IMR-90 (cell line): ENCODE measurements at regions not wholly inside any gene's neighbourhood (a gene's known extent, or its start where the extent isn't known, plus 50 kb on each side); places are given as distances from the start of the nearest gene placed in this dataset.

ENCODE experiments used
- ATAC-seq: fragments of 200-7000 bp; cut with Tn5 transposase; 2 replicates; pipeline ENCODE4 v1.9.1; 2020; ENCODE audit warnings: low read depth, mild to moderate bottlenecking, moderate library complexity
- BruUV-seq: library from RNA; stranded (reverse); fragments of 400-500 nt; replicated peaks from 2 replicates; lab custom pipeline; 2021; lab: Mats Ljungman, UMichigan
- CTCF ChIA-PET: fragments of 300-600 bp; formaldehyde crosslinking; extraction: SDS; loops from one replicate; lab custom pipeline; 2021; ENCODE audit warnings: antibody characterized with exemption; lab: Yijun Ruan, JAX
- POLR2A ChIA-PET: fragments of 300-600 bp; sonication (Branson Sonifier 250); formaldehyde crosslinking; loops from one replicate; lab custom pipeline; 2022; ENCODE audit warnings: antibody characterized with exemption; ENCODE audit not compliant: unreplicated experiment; lab: Charles Lee
- DNase-seq: peaks from one replicate; pipeline ENCODE4 v3.0.0; 2013
- H2AFZ ChIP-seq: replicated peaks from 2 replicates; pipeline ENCODE3; 2013; ENCODE audit warnings: low read length, mild to moderate bottlenecking; ENCODE audit not compliant: poor library complexity
- H2AK5ac ChIP-seq: 2 replicates; pipeline ENCODE4 v1.6.1; 2013; ENCODE audit warnings: low read depth, low read length, inconsistent platforms
- H2AK9ac ChIP-seq: replicated peaks from 2 replicates; pipeline ENCODE3; 2013; ENCODE audit warnings: mild to moderate bottlenecking, low read depth, low read length, moderate library complexity; ENCODE audit not compliant: poor library complexity
- H2BK120ac ChIP-seq: 2 replicates; pipeline ENCODE4 v1.6.1; 2013; ENCODE audit warnings: low read depth, low read length, inconsistent platforms
- H2BK15ac ChIP-seq: 3 replicates; pipeline ENCODE4 v1.6.1; 2013; ENCODE audit warnings: low read depth, low read length, inconsistent platforms
- H2BK20ac ChIP-seq: 2 replicates; pipeline ENCODE4 v1.6.1; 2013; ENCODE audit warnings: low read depth, mild to moderate bottlenecking, inconsistent platforms, low read length, moderate library complexity
- H2BK5ac ChIP-seq: 2 replicates; pipeline ENCODE4 v1.6.1; 2013; ENCODE audit warnings: mild to moderate bottlenecking, low read depth, low read length, inconsistent platforms; ENCODE audit not compliant: poor library complexity, severe bottlenecking
- H3K14ac ChIP-seq: replicated peaks from 2 replicates; pipeline ENCODE4 v1.6.1; 2013; ENCODE audit warnings: low read depth, low read length, inconsistent platforms
- H3K18ac ChIP-seq: 2 replicates; pipeline ENCODE4 v1.6.1; 2013; ENCODE audit warnings: low read depth, low read length, control low read depth
- H3K23ac ChIP-seq: 2 replicates; pipeline ENCODE4 v1.6.1; 2013; ENCODE audit warnings: low read depth, low read length, inconsistent platforms
- H3K27ac ChIP-seq: 2 replicates; pipeline ENCODE4 v1.5.1; 2013; ENCODE audit warnings: mild to moderate bottlenecking, control low read depth, low read length; ENCODE audit not compliant: insufficient read depth
- H3K27me3 ChIP-seq: 2 replicates; pipeline ENCODE4 v1.6.1; 2013; ENCODE audit warnings: low read length; ENCODE audit not compliant: control insufficient read depth, insufficient read depth
- H3K36me3 ChIP-seq: 2 replicates; pipeline ENCODE4 v1.6.1; 2013; ENCODE audit warnings: low read length, mixed read lengths; ENCODE audit not compliant: control insufficient read depth, insufficient read depth
- H3K4ac ChIP-seq: 2 replicates; pipeline ENCODE4 v1.6.1; 2013; ENCODE audit warnings: low read depth, low read length, inconsistent platforms
- H3K4me1 ChIP-seq: 2 replicates; pipeline ENCODE4 v1.6.1; 2013; ENCODE audit warnings: low read length, mixed read lengths; ENCODE audit not compliant: control insufficient read depth, insufficient read depth
- H3K4me2 ChIP-seq: 2 replicates; pipeline ENCODE4 v1.6.1; 2013; ENCODE audit warnings: low read depth, mild to moderate bottlenecking, control low read depth, low read length, moderate library complexity
- H3K4me3 ChIP-seq: 2 replicates; pipeline ENCODE4 v1.5.1; 2013; ENCODE audit warnings: low read depth, mild to moderate bottlenecking, control low read depth, low read length, moderate library complexity; ENCODE audit not compliant: insufficient read depth
- H3K56ac ChIP-seq: 2 replicates; pipeline ENCODE4 v1.6.1; 2013; ENCODE audit warnings: low read length, inconsistent platforms; ENCODE audit not compliant: insufficient read depth; ENCODE audit errors: extremely low read depth
- H3K79me1 ChIP-seq, 2 experiments: 2 replicates each; pipeline ENCODE4 v1.6.1; 2013; ENCODE audit warnings: low read length in 2 of 2, inconsistent platforms in 1 of 2, low read depth in 1 of 2
- H3K9ac ChIP-seq: 2 replicates; pipeline ENCODE4 v1.6.1; 2013; ENCODE audit warnings: low read depth, low read length, control low read depth
- H3K9me1 ChIP-seq: 2 replicates; pipeline ENCODE4 v1.6.1; 2013; ENCODE audit warnings: low read length, inconsistent platforms; ENCODE audit not compliant: insufficient read depth
- H3K9me3 ChIP-seq: 2 replicates; pipeline ENCODE4 v1.6.1; 2013; ENCODE audit warnings: low read length; ENCODE audit not compliant: control insufficient read depth, insufficient read depth
- H4K20me1 ChIP-seq: 2 replicates; pipeline ENCODE4 v1.6.1; 2013; ENCODE audit warnings: low read length, inconsistent platforms; ENCODE audit not compliant: insufficient read depth
- H4K5ac ChIP-seq: 2 replicates; pipeline ENCODE4 v1.6.1; 2013; ENCODE audit warnings: mild to moderate bottlenecking, low read depth, low read length, control low read depth
- H4K8ac ChIP-seq, 2 experiments: 2 replicates each; pipeline ENCODE4 v1.6.1; 2013; ENCODE audit warnings: low read depth in 2 of 2, low read length in 2 of 2, control low read depth in 1 of 2, inconsistent platforms in 1 of 2
- H4K91ac ChIP-seq: 2 replicates; pipeline ENCODE4 v1.6.1; 2013; ENCODE audit warnings: low read depth, low read length, inconsistent platforms; ENCODE audit not compliant: insufficient read depth
- CEBPB ChIP-seq: IDR thresholded peaks from 2 replicates; pipeline ENCODE4 v1.6.1; 2012; ENCODE audit warnings: low read depth, low read length, improper control_type of control experiment
- MXI1 ChIP-seq: IDR thresholded peaks from 2 replicates; pipeline ENCODE4 v1.6.1; 2012; ENCODE audit warnings: low read depth, mild to moderate bottlenecking, low read length, moderate library complexity, borderline replicate concordance
- WGBS, 2 experiments: methylation state at CpG; one replicate each; pipeline versions ENCODE4 v1.1.5 to v1.1.7; 2013; ENCODE audit warnings: missing lambda C conversion rate in 2 of 2; ENCODE audit not compliant: insufficient read length in 1 of 2; ENCODE audit errors: extremely low coverage in 2 of 2; 5-methylcytosine and 5-hydroxymethylcytosine counted together
- dilution Hi-C: fragments of 300-500 bp; cut with HindIII; formaldehyde crosslinking; loops from one replicate; pipeline ENCODE4 v1.14.3; 2018; ENCODE audit warnings: low sequenced_read_pairs; ENCODE audit not compliant: unreplicated experiment
- in situ Hi-C: fragments of 300-500 bp; cut with MboI; formaldehyde crosslinking; loops from 3 replicates; pipeline ENCODE4 v1.14.3; 2019; ENCODE audit warnings: low sequenced_read_pairs, inconsistent platforms, mixed read lengths
- intact Hi-C: fragments of 100-400 bp; cut with micrococcal nuclease; formaldehyde crosslinking; loops from 2 replicates; pipeline ENCODE4 v1.10.0; 2022

GRCh38 chr6:140082867-140083297 lies 708.4 kb upstream of the CITED2 start:
- no peak overlapping the region for H2AK9ac ChIP-seq
- H2BK120ac ChIP-seq = peak overlapping the region; percentile 59; the same call in 1 of the 2 replicates
- H3K18ac ChIP-seq = peak overlapping the region; percentile 75; the same call in 1 of the 2 replicates
- no peaks in the 10 kb centered on the region for H3K9me3 ChIP-seq
- ATAC-seq = no peak
- no peak overlapping the region for H3K4me3 ChIP-seq
- peak overlapping the region; percentile 57; the same call in 1 of the 2 replicates for H3K4ac ChIP-seq
- no peak overlapping the region for H2AFZ ChIP-seq
- no peak overlapping the region for H3K56ac ChIP-seq
- in situ Hi-C loops = no loop called here
- no peaks in the 10 kb centered on the region for H3K27me3 ChIP-seq
- H3K14ac ChIP-seq = peak overlapping the region; percentile 81; the same call in 1 of the 2 replicates
- H3K9me1 ChIP-seq = peaks cover 4% of the 10 kb centered on the region
- dilution Hi-C loops = no loop called here
- H3K4me2 ChIP-seq = 0 out of 2 replicates have a peak overlapping the region, but pooled peaks have one; percentile 1
- H4K91ac ChIP-seq = no peak overlapping the region
- no peak overlapping the region for H2AK5ac ChIP-seq
- H3K4me1 ChIP-seq = peaks cover 10% of the 10 kb centered on the region
- no peaks in the 10 kb centered on the region for H4K20me1 ChIP-seq
- ChIA-PET CTCF (no interaction called here), POLR2A (no interaction called here)
- no peak for TF ChIP-seq MXI1
- TF ChIP-seq CEBPB = peak; percentile 42; the same call in 1 of the 2 replicates
- no peaks in the 10 kb centered on the region for H3K36me3 ChIP-seq
- H4K8ac ChIP-seq = peak overlapping the region in 1 of 2 experiments; percentile 53; a peak in 1 of 4 replicates
- H2BK5ac ChIP-seq = peak overlapping the region; percentile 54
- DNase-seq = peak; percentile 60
- intact Hi-C loops = no loop called here
- 0 out of 3 replicates have a peak overlapping the region, but pooled peaks have one; percentile 62 for H2BK15ac ChIP-seq
- H2BK20ac ChIP-seq = peak overlapping the region; percentile 60; the same call in 1 of the 2 replicates
- no peak overlapping the region for H4K5ac ChIP-seq
- no TSS peak for BruUV-seq
- H3K9ac ChIP-seq = no peak overlapping the region
- H3K27ac ChIP-seq = no peak overlapping the region
- H3K23ac ChIP-seq = no peak overlapping the region
- no peaks in the 10 kb centered on the region; a peak in 1 of 4 replicates for H3K79me1 ChIP-seq
- WGBS, 2 experiments = no CpG with 5 or more reads among the region's 1 CpG
